HEK293T (cell line): ENCODE measurements at regions not wholly inside any gene's neighbourhood (a gene's known extent, or its start where the extent isn't known, plus 50 kb on each side); places are given as distances from the start of the nearest gene placed in this dataset.

Source experiments
- ARNT ChIP-seq: fragments of 450-650 bp; IDR thresholded peaks from 2 replicates; pipeline ENCODE4 v1.6.1; 2017; ENCODE audit warnings: mild to moderate bottlenecking
- BHLHE40 ChIP-seq: fragments of 450-650 bp; IDR thresholded peaks from 2 replicates; pipeline ENCODE4 v1.6.1; 2016; ENCODE audit warnings: mild to moderate bottlenecking, moderate library complexity, borderline replicate concordance
- CTBP1 ChIP-seq: fragments of 450-650 bp; IDR thresholded peaks from 2 replicates; pipeline ENCODE4 v1.6.1; 2016; ENCODE audit warnings: borderline replicate concordance
- FOXA1 ChIP-seq: fragments of 450-650 bp; IDR thresholded peaks from 2 replicates; pipeline ENCODE4 v1.6.1; 2016; ENCODE audit warnings: mild to moderate bottlenecking
- FOXM1 ChIP-seq: fragments of 450-650 bp; IDR thresholded peaks from 2 replicates; pipeline ENCODE4 v1.6.1; 2017; ENCODE audit warnings: mild to moderate bottlenecking, borderline replicate concordance
- NFRKB ChIP-seq: fragments of 450-650 bp; IDR thresholded peaks from 2 replicates; pipeline ENCODE4 v1.6.1; 2016; ENCODE audit warnings: mild to moderate bottlenecking, moderate library complexity
- PKNOX1 ChIP-seq: fragments of 450-650 bp; IDR thresholded peaks from 2 replicates; pipeline ENCODE4 v1.6.1; 2016
- SP1 ChIP-seq: fragments of 450-650 bp; IDR thresholded peaks from 2 replicates; pipeline ENCODE4 v1.6.1; 2017
- SUZ12 ChIP-seq: fragments of 450-650 bp; IDR thresholded peaks from 2 replicates; pipeline ENCODE4 v1.6.1; 2016; ENCODE audit warnings: mild to moderate bottlenecking
- TARDBP ChIP-seq: fragments of 450-650 bp; IDR thresholded peaks from 2 replicates; pipeline ENCODE4 v1.6.1; 2016

DNA sequence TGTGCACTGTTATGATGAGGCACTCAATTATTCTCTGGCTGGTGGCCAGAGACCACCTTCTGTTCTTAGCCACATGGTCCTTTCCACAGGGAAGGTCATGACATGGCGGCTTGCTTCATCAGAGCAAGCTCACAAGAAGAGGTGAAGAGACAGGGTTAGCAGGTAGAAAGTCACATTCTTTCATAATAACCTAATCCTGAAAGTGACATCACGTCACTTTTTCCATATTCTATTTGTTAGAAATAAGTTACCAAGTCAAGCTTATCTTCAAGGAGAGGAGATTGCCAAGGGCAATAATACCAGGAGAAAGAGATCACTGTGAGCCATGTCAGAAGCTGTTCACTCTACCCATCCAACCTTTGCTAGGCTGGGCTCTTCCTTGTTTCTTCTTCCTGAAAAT, 139.4 kb downstream of the OSR1 start:
- no peak for TF ChIP-seq ARNT
- TF ChIP-seq SUZ12, result no peak
- no peak for TF ChIP-seq FOXA1
- no peak for TF ChIP-seq CTBP1
- TF ChIP-seq BHLHE40, result no peak
- TF ChIP-seq TARDBP, result no peak
- TF ChIP-seq SP1, result no peak
- no peak for TF ChIP-seq PKNOX1
- no peak for TF ChIP-seq FOXM1
- no peak for TF ChIP-seq NFRKB
